ENCODE measurements at regions not wholly inside any gene's neighbourhood (a gene's known extent, or its start where the extent isn't known, plus 50 kb on each side); places are given as distances from the start of the nearest gene placed in this dataset.
A peak's percentile ranks its signal among the peaks of the same experiment; 100 is the strongest.

DNA sequence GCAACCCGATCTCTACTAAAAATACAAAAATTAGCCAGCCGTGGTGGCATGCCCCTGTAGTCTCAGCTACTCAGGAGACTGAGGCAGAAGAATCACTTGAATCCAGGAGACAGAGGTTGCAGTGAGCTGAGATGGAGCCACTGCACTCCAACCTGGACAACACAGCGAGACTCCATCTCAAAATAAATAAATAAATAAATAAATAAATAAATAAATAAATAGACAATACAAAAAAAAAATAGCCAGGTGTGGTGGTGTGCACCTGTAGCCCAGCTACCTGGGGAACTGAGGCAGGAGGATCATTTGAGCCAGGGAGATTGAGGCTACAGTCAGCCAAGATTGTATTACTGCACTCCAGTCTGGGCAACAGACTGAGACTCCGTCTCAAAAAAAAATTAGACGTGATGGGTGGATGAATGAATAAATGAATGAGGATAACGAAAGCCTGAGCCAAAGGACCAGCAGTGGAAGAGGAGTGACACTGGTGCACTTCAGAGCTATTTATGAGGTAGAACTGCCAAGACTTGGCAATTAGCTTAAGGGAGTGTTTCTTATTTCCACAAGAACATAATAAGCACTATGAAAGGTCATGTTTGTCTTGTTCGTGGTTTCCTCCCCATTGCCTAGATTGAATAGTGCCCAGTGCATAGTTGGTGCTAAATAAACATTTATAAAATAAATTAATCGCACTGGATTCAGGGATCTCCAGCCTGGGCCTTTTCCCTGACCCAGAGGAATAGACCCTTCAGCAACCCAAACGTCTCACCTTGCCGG lies 232.2 kb downstream of the IDS start:
- no peak for DNase-seq

- peak; percentile 7 for DNase-seq
Measured at GRCh38 chrX:149267878-149268813, 237.0 kb downstream of the IDS start.

GRCh38 chrX:149262086-149262485 lies 243.0 kb downstream of the IDS start:
- DNase-seq: no peak

GRCh38 chrX:149259241-149259640 lies 245.9 kb downstream of the IDS start:
- DNase-seq: no peak

- no peak for DNase-seq
Measured at GRCh38 chrX:149255860-149256259, 249.2 kb downstream of the IDS start.

- DNase-seq: no peak
Measured at GRCh38 chrX:149248073-149248625, 257.0 kb downstream of the IDS start.

DNA sequence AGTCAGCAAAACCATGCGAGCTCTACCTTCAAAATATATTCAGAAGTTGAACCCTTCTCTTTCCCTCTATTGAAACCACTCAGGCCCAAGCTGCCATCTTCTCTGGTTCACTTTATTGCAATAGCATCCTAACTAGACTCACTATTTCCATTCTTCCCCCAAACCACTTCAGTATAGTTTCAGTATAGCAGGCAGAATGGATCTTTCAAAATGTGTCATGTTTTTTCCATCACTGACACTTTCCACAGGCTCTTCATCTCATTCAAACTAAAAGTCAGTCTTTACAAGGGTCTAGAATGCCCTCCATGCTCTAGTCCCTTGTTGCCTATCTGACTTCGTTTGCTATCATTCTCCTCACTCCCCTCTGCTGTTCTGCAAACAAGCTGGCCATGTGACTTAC lies 274.4 kb downstream of the IDS start:
- peak; percentile 9 for DNase-seq

DNA sequence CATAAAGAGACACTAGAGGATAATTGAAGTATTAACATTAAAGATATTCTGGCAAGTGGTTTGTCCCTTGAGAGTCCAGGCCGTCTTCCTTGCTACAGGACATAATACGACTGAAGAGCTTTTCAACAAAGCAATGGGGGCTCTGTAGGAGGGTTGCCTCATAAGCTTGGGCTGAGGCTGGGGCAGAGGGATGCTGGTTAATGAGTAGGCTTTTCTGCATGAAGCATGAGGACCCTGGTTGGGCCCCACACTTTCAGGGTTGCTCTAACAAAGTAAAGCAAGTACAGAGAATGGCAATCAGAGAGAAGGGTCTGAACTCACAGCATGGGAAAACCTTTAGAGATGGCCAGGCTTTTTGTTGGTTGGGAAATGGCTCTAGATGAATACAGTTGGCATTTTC lies 281.3 kb downstream of the IDS start:
- DNase-seq: no peak

DNA sequence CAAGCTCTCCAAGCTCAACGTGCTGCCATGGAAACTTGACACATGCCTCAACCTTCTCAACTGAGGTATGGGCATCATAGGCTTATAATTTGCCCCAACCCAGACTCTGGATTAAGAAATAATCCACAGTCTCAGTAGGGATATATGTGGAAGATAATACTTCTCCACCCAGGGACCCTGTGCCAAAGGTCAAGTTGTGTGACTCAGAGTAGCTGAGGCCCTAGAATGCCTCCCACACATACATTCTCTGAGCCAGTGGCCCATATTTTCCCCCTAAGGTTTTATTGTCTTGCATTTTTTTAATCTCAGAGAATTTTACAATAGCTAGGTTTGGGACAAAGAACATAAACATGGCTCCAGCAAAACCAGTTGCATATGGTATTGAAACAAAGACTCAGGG lies 283.1 kb downstream of the IDS start:
- DNase-seq: no peak

- DNase-seq: no peak
Measured at GRCh38 chrX:149221230-149221629, 283.9 kb downstream of the IDS start.

GRCh38 chrX:149213264-149213663 lies 291.8 kb downstream of the IDS start:
- DNase-seq: no peak

- DNase-seq: no peak
Measured at GRCh38 chrX:149208307-149208706, 296.8 kb downstream of the IDS start.

GRCh38 chrX:149207518-149207917 lies 297.6 kb downstream of the IDS start:
- DNase-seq: no peak

GRCh38 chrX:149205937-149206336 lies 299.2 kb downstream of the IDS start:
- no peak for DNase-seq

GRCh38 chrX:149205081-149205480 lies 300.0 kb downstream of the IDS start:
- DNase-seq: no peak

DNA sequence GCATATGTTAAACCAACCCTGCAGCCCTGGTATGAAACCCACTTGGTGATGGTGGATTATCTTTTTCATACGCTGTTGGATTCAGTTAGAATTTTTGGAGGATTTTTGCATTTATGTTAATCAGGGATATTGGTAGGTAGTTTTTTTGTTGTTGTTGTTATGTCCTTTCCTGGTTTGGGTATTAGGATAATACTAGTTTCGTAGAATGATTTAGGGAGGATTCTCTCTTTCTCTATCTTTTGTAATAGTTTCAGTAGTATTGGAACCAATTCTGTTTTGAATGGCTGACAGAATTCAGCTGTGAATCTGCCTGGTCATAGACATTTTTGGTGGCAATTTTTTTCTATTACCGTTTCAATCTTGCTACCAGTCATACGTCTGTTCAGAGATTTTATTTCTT lies 305.4 kb downstream of the IDS start:
- no peak for DNase-seq

DNA sequence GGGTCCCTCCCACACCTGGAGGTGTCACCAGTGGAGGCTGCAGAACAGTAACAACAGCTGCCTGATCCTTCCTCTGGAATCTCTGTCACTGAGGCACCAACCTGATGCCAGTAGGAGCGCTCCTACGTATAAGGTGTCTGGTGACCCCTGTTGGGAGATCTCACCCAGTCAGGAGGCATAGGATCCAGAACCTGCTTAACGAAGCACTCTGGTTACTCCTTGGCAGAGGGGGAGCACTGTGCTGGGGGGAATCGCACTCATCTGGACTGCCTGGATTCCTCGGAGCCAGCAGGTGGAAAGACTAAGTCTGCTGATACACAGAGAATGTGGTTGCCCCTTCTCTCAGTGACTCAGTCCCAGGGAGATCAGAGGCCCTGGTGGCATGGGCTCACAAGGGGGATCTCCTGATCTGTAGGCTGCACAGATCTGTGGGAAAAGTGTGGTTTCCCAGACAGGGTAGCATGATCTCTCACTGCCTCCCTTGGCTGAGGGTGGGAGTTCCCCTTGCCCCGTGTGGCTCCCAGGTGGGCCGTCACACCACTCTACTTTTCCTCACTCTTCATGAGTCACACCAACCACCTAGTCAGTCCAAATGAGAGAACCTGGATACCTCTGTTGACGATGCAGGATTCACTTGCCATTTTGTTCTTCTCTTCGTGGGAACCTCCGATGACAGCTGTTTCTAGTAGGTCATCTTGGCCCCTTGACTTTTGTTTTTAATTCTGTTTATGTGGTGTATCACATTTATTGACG lies 305.9 kb downstream of the IDS start:
- peak; percentile 41 for DNase-seq

GRCh38 chrX:149185087-149185486 lies 320.0 kb downstream of the IDS start:
- DNase-seq: no peak

GRCh38 chrX:149161435-149162088 lies 343.5 kb downstream of the IDS start:
- no peak for DNase-seq

DNA sequence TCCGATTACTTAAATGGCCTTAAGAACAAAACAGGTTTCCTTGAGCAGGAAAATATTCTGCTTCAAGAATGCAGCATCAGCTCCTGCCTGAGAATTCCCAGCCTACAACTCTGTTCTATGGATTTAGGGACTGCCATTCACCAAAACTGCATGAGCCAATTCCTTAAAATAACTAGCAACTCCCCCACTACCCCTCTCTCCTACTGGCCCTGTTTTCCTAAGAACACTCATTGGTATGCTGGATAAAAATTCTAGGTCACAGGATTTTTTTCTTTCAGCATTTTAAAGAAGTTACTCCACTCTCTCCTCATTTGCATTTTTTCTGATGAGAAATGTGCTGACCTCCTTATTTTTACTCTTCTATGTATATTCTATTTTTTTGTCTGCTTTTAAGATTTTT lies 347.1 kb downstream of the IDS start:
- DNase-seq: no peak

DNA sequence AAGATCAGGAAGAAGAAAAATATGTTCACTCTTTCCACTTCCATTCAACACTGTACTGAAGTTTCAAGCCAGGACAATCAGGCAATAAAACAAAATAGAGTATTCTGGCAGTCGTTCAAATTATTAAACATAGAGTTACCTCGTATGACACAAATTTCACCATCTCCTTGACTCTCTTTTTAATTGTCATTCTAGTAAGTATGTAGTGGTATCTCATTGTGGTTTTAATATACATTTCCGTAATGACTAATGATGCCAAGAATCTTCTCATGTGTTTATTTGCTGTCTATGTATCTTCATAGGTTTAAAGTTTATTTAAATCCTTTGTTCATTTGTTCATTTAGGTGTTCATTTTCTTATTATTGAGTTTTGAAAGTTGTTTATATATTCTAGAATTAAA lies 352.2 kb downstream of the IDS start:
- DNase-seq: no peak
